NCI-H345 (cell line): ENCODE measurements at regions not wholly inside any gene's neighbourhood (a gene's known extent, or its start where the extent isn't known, plus 50 kb on each side); places are given as distances from the start of the nearest gene placed in this dataset.
"Not testable (repeated sequence)": the region's sequence is repeated elsewhere in the genome, so short reads cannot be mapped to it uniquely, and the experiment has no call there.

Experiments used
- DNase-seq: peaks from one replicate; lab custom pipeline; 2025; lab: John Stamatoyannopoulos, UW

DNA sequence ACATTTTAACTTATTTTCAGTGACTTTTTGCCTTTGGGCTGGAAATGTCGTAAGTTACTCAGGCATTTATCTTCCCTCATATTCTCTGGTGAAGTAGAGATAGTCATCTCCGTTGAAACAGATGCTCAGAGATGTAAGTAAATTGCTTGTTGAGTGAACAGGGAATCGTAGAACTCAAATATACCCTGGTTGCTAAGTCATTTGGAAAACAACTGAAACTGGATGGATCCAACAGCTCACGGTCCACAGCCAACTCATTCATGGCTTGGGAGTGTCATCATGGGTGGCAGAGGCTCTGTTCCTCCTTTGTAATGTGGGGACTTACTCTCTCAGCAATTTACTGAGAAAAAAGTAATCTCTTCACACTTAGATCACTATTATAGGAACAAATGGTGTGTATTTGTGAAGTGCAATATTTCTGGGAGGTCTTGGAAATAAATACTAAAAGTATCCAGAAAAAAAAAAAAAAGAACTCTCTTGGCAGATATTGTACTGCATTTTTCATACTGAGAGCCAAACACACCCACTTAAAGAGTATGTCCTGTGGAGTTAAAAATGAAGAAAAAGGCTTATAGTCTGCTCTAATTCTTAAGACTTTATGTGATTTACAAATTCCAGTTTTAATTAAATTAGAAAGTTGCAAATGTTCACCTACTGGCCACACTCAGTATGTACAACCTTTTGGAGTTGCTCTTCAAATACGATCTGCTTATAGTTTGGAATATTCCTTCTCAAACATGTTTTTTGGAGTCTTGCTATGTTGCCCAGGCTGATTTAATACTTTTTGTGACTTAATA lies 107.4 kb downstream of the LEPR start:
- no peak for DNase-seq

- DNase-seq = no peak
Measured at GRCh38 chr1:65531972-65532570, 111.6 kb downstream of the LEPR start.

DNA sequence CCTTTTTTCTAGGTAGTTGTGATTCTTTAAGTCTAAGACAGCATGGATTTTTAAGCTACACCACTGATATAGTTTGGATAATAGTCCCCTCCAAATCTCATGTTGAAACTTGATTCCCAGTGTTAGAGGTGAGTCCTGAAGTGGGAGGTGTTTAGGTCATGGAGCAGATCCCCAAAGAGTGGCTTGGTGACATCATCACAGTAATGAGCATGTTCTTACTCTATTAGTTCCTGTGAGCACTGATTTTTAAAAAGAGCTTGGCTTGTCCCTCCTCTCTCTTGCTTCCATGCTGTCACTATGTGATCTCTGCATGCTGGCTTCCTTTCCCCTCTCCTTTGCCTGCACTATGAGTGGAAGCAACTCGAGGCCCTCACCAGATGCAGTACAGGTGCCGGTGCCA lies 115.5 kb downstream of the LEPR start:
- no peak for DNase-seq

DNA sequence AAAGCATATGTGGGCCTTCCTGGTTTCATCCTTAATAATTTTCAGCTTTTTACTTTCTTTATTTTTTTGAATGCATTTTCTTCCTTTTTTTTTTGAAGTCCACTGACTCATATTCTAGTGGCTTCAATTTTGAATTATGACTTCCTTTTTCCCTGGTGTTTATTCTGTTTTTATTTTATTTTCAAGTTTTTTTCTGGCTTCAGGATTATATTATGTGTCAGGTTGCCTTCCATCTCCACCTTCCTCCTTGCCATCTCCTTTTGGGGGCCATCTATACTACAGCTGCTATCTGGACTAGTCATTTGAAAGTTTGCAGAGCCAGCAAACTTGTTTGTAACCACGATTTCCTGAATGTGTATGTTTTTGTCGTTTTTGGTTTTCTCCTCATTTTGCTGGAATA lies 117.6 kb downstream of the LEPR start:
- DNase-seq = no peak

DNA sequence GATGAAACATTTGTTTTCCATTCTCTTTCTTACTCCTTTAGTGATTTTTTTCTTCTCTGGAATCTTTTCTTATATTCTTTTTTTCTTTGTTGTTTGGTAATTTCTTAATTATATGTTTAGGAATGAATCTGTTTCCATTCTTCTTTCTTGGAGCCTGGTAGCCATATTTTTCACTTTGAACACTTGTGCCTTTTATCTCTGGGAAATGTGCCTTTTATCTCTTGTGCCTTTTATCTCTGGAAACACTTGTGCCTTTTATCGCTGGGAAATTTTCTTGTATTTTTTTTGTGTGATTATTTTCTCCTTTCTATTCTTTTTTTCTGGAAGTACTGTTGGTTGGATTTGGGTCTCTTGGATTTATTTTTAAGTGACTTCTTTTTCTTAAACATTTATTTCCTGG lies 118.2 kb downstream of the LEPR start:
- DNase-seq = no peak

DNA sequence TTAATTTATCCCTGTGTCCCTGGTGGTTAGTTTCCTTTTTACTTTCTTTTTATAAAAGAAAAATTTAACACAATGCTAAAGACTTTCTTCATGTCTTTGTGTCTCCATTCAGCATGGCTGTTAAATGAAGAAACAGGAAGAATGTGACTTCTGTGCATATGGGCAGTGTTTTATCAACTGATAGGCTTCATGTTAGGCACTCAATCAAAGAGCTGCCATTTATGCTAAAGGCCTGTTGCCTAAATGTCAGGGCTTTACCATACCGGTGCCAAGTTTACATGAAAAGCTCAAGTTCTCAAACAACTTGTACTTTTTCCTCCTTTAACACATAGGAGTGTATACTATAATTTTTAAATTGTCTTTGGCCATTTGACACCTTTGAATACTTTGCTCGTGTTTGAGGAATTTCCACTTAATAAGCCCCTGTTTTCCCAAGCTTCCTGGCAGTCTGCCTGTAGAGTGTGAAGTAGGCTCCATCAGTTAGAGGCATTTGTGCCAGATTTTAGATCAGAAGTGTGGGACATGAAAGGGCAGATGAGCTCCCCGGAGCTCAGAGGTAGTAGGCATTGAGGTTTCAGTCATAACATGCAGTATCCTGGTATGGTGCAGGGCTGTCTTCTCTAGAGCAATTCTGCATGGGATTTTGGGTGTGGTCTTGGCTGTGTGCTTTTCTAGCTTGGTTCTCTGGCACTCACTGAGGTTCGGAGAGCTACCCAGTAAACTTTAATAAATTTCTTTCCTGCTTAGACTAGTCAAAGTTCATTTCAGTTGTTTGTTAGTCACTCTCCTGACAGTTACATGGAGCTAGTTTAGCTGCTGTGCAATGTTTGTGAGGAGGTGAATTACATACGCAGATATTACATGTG lies 119.0 kb downstream of the LEPR start:
- no peak for DNase-seq

DNA sequence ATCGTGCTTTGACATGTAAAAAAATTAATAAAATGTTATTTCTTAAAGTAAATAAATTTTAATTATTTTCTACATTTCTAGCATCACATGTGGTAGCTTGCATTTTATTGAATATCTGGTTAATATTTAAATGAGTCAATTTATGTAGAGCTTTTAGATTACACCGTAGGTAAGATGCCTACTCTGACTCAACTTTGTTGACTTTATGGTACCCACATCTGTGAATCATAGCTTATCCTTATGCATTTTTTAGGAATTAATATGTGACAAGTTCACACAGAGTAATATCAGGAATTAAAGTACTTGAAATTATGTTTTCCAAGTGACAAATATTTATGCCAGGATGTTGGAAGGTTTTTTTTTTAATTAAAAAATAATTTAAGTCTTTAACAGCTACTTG lies 120.7 kb downstream of the LEPR start:
- DNase-seq = no peak

GRCh38 chr1:65541865-65542264 lies 121.4 kb downstream of the LEPR start:
- DNase-seq = no peak

DNA sequence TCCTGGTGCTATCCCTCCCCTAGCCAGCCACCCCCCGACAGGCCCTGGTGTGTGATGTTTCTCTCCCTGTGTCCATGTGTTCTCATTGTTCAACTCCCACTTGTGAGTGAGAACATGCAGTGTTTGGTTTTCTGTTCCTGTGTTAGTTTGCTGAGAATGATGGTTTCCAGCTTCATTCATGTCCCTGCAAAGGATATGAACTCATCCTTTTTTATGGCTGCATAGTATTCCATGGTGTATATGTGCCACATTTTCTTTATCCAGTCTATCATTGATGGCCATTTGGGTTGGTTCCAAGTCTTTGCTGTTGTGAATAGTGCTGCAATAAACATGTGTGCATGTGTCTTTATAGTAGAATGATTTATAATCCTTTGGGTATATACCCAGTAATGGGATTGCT lies 122.1 kb downstream of the LEPR start:
- not testable (repeated sequence) for DNase-seq

- not testable (repeated sequence) for DNase-seq
Measured at GRCh38 chr1:65550306-65551010, 130.0 kb downstream of the LEPR start.

GRCh38 chr1:65552484-65552883 lies 132.0 kb downstream of the LEPR start:
- DNase-seq = not testable (repeated sequence)

GRCh38 chr1:65554086-65554764 lies 133.8 kb downstream of the LEPR start:
- not testable (repeated sequence) for DNase-seq

- DNase-seq = no peak
Measured at GRCh38 chr1:65554829-65555228, 134.4 kb downstream of the LEPR start.

- DNase-seq = no peak
Measured at GRCh38 chr1:65558215-65558614, 137.7 kb downstream of the LEPR start.

- DNase-seq = no peak
Measured at GRCh38 chr1:65564493-65564892, 144.0 kb downstream of the LEPR start.

- DNase-seq = no peak
Measured at GRCh38 chr1:65568285-65568684, 147.8 kb downstream of the LEPR start.

GRCh38 chr1:65572701-65573421 lies 152.4 kb downstream of the LEPR start:
- DNase-seq = no peak

DNA sequence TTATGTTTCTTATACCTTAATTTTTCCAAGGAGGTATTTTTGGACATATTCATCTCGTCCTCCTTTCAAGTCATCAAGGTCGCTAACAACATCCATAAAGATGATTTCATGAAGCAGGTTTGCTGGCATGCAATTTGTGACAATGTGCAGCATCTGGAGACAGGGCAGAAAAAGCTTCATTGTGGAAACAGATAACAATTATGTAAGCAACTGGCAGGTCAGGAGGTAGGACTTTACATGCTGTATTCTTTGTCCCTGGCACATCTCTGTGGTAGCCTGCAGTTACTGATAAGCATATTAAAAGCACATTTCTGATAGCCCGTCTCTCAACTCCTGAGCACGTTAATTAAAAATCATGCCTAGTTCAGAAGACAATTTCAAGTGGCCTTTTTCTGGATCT lies 156.8 kb downstream of the LEPR start:
- no peak for DNase-seq

DNA sequence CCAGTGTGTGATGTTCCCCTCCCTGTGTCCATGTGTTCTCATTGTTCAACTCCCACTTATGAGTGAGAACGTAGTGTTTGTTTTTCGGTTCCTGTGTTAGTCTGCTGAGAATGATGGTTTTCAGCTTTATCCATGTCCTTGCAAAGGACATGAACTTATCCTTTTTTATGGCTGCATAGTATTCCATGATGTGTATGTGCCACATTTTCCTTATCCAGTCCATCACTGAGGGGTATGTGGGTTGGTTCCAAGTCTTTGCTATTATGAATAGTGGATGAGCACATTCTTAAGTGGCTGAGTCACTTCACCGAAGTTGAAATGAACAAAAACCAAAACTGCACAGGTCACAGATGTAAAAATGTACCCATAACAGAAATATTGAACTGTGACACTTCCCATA lies 157.5 kb downstream of the LEPR start:
- DNase-seq = not testable (repeated sequence)

DNA sequence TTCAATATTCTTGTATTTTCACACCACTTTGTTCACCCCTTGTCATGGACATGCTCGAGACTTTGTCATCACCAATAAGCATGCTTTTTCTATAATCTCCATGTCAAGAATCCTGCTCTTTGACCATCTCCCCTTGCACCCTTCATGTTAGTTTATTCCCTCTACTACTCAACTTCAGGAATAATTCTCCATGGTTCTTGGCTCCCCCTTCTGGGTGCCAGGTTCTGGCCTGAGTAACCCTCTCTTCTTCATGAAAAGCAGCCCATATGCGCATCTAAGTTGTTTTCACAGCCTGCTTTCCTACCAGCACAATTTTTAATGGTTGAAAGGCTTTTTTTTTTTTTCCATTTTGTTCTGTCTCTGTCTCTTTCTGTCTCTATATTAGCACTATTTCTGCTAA lies 160.7 kb downstream of the LEPR start:
- no peak for DNase-seq

- no peak for DNase-seq
Measured at GRCh38 chr1:65584399-65584798, 163.9 kb downstream of the LEPR start.
